Urothelium cell line (cell line): ENCODE measurements at regions not wholly inside any gene's neighbourhood (a gene's known extent, or its start where the extent isn't known, plus 50 kb on each side); places are given as distances from the start of the nearest gene placed in this dataset.
"Not testable (repeated sequence)": the region's sequence is repeated elsewhere in the genome, so short reads cannot be mapped to it uniquely, and the experiment has no call there.

Source experiments
- DNase-seq: peaks from one replicate; pipeline ENCODE4 v3.0.0; 2011; ENCODE audit warnings: low spot score, mixed read lengths
- FAIRE-seq: peaks from 2 replicates; lab custom pipeline; 2011; peaks lifted over from hg19 to GRCh38; lab: Jason Lieb, UNC

- DNase-seq (peak; percentile 15), FAIRE-seq (no peak)
Measured at GRCh38 chr6:90375681-90376439, 79.2 kb upstream of the BACH2 start.

GRCh38 chr6:90374201-90374600 is 77.6 kb upstream of the BACH2 start:
- DNase-seq (no peak), FAIRE-seq (no peak)

GRCh38 chr6:90372885-90373284 is 76.2 kb upstream of the BACH2 start:
- DNase-seq, result no peak
- FAIRE-seq, result no peak

- DNase-seq (no peak), FAIRE-seq (no peak)
Measured at GRCh38 chr6:90372450-90372849, 75.8 kb upstream of the BACH2 start.

- FAIRE-seq, result no peak
- no peak for DNase-seq
Measured at GRCh38 chr6:90370493-90370959, 73.9 kb upstream of the BACH2 start.

GRCh38 chr6:90369651-90370050 is 73.0 kb upstream of the BACH2 start:
- DNase-seq (no peak), FAIRE-seq (no peak)

GRCh38 chr6:90369024-90369519 is 72.4 kb upstream of the BACH2 start:
- FAIRE-seq (peak; percentile 63), DNase-seq (peak; percentile 77)

- DNase-seq (no peak), FAIRE-seq (no peak)
Measured at GRCh38 chr6:90368601-90369000, 72.0 kb upstream of the BACH2 start.

GRCh38 chr6:90368001-90368400 is 71.4 kb upstream of the BACH2 start:
- DNase-seq (no peak), FAIRE-seq (no peak)

- FAIRE-seq, result no peak
- DNase-seq, result no peak
Measured at GRCh38 chr6:90365565-90366219, 69.0 kb upstream of the BACH2 start.

GRCh38 chr6:90365002-90365401 is 68.4 kb upstream of the BACH2 start:
- no peak for DNase-seq
- FAIRE-seq, result no peak

- no peak for FAIRE-seq
Measured at GRCh38 chr6:90364286-90364685, 67.6 kb upstream of the BACH2 start.

GRCh38 chr6:90362318-90362717 is 65.7 kb upstream of the BACH2 start:
- no peak for DNase-seq
- no peak for FAIRE-seq

More at GRCh38 chr6:90364286-90364685, 67.6 kb upstream of the BACH2 start:
- no peak for DNase-seq

GRCh38 chr6:90361174-90361573 is 64.5 kb upstream of the BACH2 start:
- no peak for DNase-seq
- FAIRE-seq, result no peak

GRCh38 chr6:90358036-90358770 is 61.6 kb upstream of the BACH2 start:
- not testable (repeated sequence) for DNase-seq, FAIRE-seq

- DNase-seq (no peak), FAIRE-seq (no peak)
Measured at GRCh38 chr6:90356012-90356421, 59.4 kb upstream of the BACH2 start.

- DNase-seq, result no peak
- no peak for FAIRE-seq
Measured at GRCh38 chr6:90354961-90355360, 58.3 kb upstream of the BACH2 start.

- no peak for DNase-seq
- FAIRE-seq, result no peak
Measured at GRCh38 chr6:90351696-90352095, 55.1 kb upstream of the BACH2 start.

GRCh38 chr6:90350689-90351554 is 54.3 kb upstream of the BACH2 start:
- no peak for FAIRE-seq

GRCh38 chr6:90347411-90347851 is 50.8 kb upstream of the BACH2 start:
- DNase-seq (no peak), FAIRE-seq (no peak)

More at GRCh38 chr6:90350689-90351554, 54.3 kb upstream of the BACH2 start:
- no peak for DNase-seq
